ENCODE measurements at regions not wholly inside any gene's neighbourhood (a gene's known extent, or its start where the extent isn't known, plus 50 kb on each side); places are given as distances from the start of the nearest gene placed in this dataset.

GRCh38 chr4:107312366-107312765 lies 276.3 kb upstream of the DKK2 start:
- DNase-seq: no peak

GRCh38 chr4:107304699-107305286 lies 268.7 kb upstream of the DKK2 start:
- no peak for DNase-seq

- DNase-seq: no peak
Measured at GRCh38 chr4:107299646-107300045, 263.5 kb upstream of the DKK2 start.

GRCh38 chr4:107292979-107293378 lies 256.9 kb upstream of the DKK2 start:
- DNase-seq: no peak

GRCh38 chr4:107283587-107284559 lies 247.8 kb upstream of the DKK2 start:
- no peak for DNase-seq

GRCh38 chr4:107279733-107280132 lies 243.6 kb upstream of the DKK2 start:
- no peak for DNase-seq

GRCh38 chr4:107278791-107279483 lies 242.8 kb upstream of the DKK2 start:
- no peak for DNase-seq

GRCh38 chr4:107276052-107276451 lies 239.9 kb upstream of the DKK2 start:
- DNase-seq: no peak

GRCh38 chr4:107275225-107275624 lies 239.1 kb upstream of the DKK2 start:
- DNase-seq: no peak

- DNase-seq: no peak
Measured at GRCh38 chr4:107270614-107271013, 234.5 kb upstream of the DKK2 start.

GRCh38 chr4:107269175-107269574 lies 233.1 kb upstream of the DKK2 start:
- no peak for DNase-seq

GRCh38 chr4:107265859-107266258 lies 229.7 kb upstream of the DKK2 start:
- DNase-seq: no peak

- no peak for DNase-seq
Measured at GRCh38 chr4:107261241-107261874, 225.2 kb upstream of the DKK2 start.

GRCh38 chr4:107258359-107258758 lies 222.2 kb upstream of the DKK2 start:
- no peak for DNase-seq

- no peak for DNase-seq
Measured at GRCh38 chr4:107255596-107255995, 219.5 kb upstream of the DKK2 start.

- DNase-seq: no peak
Measured at GRCh38 chr4:107255114-107255513, 219.0 kb upstream of the DKK2 start.

GRCh38 chr4:107253579-107254068 lies 217.5 kb upstream of the DKK2 start:
- no peak for DNase-seq

- DNase-seq: no peak
Measured at GRCh38 chr4:107253090-107253489, 217.0 kb upstream of the DKK2 start.

- no peak for DNase-seq
Measured at GRCh38 chr4:107252571-107252970, 216.5 kb upstream of the DKK2 start.

GRCh38 chr4:107248571-107248970 lies 212.5 kb upstream of the DKK2 start:
- no peak for DNase-seq

- DNase-seq: no peak
Measured at GRCh38 chr4:107247738-107248137, 211.6 kb upstream of the DKK2 start.

- no peak for DNase-seq
Measured at GRCh38 chr4:107246761-107247160, 210.6 kb upstream of the DKK2 start.

Measured in activated T-cell treated with anti-CD3 and anti-CD28 coated beads, Interleukin-2, amount 50 U/mL, for 48 hours (primary cell).